NB4 (cell line): ENCODE measurements at regions not wholly inside any gene's neighbourhood (a gene's known extent, or its start where the extent isn't known, plus 50 kb on each side); places are given as distances from the start of the nearest gene placed in this dataset.

Experiments used
- DNase-seq: peaks from one replicate; pipeline ENCODE4 v3.0.0; 2010; ENCODE audit warnings: low read depth
- H3K4me3 ChIP-seq: one replicate; pipeline ENCODE4 v1.5.1; 2011; ENCODE audit warnings: mild to moderate bottlenecking, low read depth, low read length, moderate library complexity
- CTCF ChIP-seq: IDR thresholded peaks from one replicate; pipeline ENCODE4 v1.5.1; 2012; ENCODE audit warnings: low read depth, low read length
- MAX ChIP-seq: IDR thresholded peaks from 2 replicates; pipeline ENCODE4 v1.6.1; 2011; ENCODE audit warnings: low read depth, low read length
- MYC ChIP-seq: IDR thresholded peaks from 2 replicates; pipeline ENCODE4 v1.6.1; 2011; ENCODE audit warnings: low read depth, low read length
- POLR2A ChIP-seq: IDR thresholded peaks from 2 replicates; pipeline ENCODE4 v1.6.1; 2011; ENCODE audit warnings: mild to moderate bottlenecking; ENCODE audit not compliant: insufficient read length; ENCODE audit errors: extremely low read depth

- no peak overlapping the region for H3K4me3 ChIP-seq
- no peak for DNase-seq
Measured at GRCh38 chr6:128767705-128768104, 115.2 kb upstream of the LAMA2 start.

GRCh38 chr6:128767150-128767549 is 115.8 kb upstream of the LAMA2 start:
- TF ChIP-seq CTCF: no peak
- no peak for TF ChIP-seq POLR2A
- no peak for TF ChIP-seq MAX

More at GRCh38 chr6:128767705-128768104, 115.2 kb upstream of the LAMA2 start:
- TF ChIP-seq POLR2A: no peak
- no peak for TF ChIP-seq MAX
- TF ChIP-seq MYC: no peak
- no peak for TF ChIP-seq CTCF

GRCh38 chr6:128763599-128764300 is 119.2 kb upstream of the LAMA2 start:
- H3K4me3 ChIP-seq: no peak overlapping the region
- DNase-seq: no peak
- no peak for TF ChIP-seq MYC
- no peak for TF ChIP-seq POLR2A
- no peak for TF ChIP-seq MAX

More at GRCh38 chr6:128767150-128767549, 115.8 kb upstream of the LAMA2 start:
- no peak for DNase-seq
- H3K4me3 ChIP-seq: no peak overlapping the region

GRCh38 chr6:128759901-128760300 is 123.0 kb upstream of the LAMA2 start:
- TF ChIP-seq MAX (no peak), CTCF (no peak)
- DNase-seq: no peak
- H3K4me3 ChIP-seq: no peak overlapping the region

GRCh38 chr6:128759447-128759846 is 123.5 kb upstream of the LAMA2 start:
- no peak for TF ChIP-seq MAX
- TF ChIP-seq CTCF: no peak
- TF ChIP-seq POLR2A: no peak
- no peak for TF ChIP-seq MYC
- DNase-seq: no peak
- H3K4me3 ChIP-seq: no peak overlapping the region

GRCh38 chr6:128757961-128758360 is 125.0 kb upstream of the LAMA2 start:
- no peak for DNase-seq
- no peak for TF ChIP-seq MAX
- no peak for TF ChIP-seq CTCF
- no peak for TF ChIP-seq POLR2A
- TF ChIP-seq MYC: no peak
- H3K4me3 ChIP-seq: no peak overlapping the region
